ENCODE measurements at regions not wholly inside any gene's neighbourhood (a gene's known extent, or its start where the extent isn't known, plus 50 kb on each side); places are given as distances from the start of the nearest gene placed in this dataset.
"Not testable (repeated sequence)": the region's sequence is repeated elsewhere in the genome, so short reads cannot be mapped to it uniquely, and the experiment has no call there.

DNA sequence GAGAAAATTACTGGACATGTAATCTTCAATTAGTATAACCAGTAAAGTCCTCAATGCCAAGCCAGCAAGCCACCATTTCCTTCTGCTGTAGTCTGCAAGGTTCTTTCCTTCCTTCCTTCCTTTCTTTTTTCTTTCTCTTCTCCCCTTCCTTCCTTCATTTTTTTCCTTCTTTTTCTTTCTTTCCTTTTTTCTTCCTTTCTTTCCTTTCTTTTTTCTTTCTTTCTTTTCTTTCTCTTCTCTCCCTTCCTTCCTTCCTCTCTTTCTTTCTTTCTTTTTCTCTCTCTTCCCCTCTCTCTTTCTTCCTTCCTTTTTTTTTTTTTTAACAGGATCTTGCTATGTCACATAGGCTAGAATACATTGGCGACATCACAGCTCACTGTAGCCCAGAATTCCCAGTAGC, 369.8 kb downstream of the SEMA3D start:
- DNase-seq = no peak

- no peak for DNase-seq
Measured at GRCh38 chr7:84813376-84813775, 373.5 kb downstream of the SEMA3D start.

DNA sequence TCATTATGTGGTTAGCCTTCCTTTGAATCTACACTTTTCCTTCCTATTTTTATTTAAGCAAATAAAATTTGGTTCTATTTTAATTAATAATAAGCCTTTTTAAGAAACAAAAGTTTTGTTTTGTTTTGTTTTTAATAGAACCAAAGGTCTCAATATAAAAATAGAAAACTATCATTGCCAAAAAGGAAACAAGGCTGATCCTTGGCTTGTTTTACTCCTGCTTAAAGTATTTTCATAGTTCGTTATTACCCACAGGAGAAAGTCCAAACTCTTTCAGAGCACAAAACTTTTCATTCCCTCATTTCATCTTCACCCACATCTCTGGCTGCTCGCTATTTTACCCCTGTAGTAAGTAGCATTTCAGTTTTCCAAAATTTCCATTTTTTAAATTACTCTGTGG, 374.8 kb downstream of the SEMA3D start:
- no peak for DNase-seq

DNA sequence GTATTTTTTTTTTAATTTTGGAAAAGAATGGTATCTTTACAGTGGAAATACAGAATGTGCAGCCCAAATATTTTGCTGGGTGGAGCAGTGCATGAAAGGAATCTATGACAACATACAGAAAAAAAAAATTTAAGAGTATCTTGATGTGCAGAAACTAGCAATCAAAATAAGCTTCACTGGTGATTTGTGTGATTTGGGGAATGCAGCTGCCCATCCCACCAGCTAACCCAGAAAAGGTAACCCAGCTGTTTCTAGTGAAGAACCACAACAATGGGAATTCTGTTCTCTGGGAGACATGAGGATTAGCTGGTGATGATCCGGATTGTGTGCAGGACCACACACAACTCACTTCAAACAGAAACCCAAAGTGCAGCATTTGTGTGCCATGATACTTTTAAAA, 375.5 kb downstream of the SEMA3D start:
- no peak for DNase-seq

GRCh38 chr7:84809877-84810276, 377.0 kb downstream of the SEMA3D start:
- DNase-seq = no peak

DNA sequence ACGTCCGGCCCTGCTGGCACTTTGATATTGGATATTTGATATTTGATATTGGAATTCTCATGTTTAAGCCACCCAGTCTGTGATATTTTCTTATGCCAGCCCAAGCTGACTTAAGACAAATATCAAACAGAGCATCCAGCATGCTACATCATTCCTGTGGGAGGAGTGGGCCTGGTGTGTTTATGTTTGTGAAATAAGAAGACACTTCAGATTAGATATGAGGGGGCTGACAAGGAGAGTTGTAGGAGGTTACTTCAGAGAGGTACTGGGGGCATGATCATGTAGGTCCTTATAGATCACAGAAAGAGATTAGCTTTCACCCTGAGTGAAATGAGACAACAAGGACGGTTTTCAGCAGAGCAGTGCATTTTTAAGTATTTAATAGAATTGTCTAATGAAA, 382.9 kb downstream of the SEMA3D start:
- DNase-seq = no peak

DNA sequence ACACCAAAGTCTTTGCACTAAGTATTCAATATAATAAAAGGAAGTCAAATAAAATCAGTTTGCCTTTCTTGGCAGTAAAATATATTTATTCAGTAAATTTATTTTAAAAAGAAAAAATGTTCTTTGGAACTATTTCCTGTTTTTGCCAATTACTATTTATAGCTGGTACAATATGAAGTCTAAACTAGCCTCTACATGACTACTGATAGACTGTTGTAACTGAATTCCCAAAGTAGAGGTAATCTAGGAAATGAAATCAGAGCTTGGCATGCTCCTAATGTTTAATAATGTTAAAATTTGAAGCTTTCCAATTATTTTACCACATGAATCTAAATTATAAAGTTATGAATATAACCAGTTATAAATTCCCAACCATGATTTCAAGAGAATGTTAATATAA, 385.5 kb downstream of the SEMA3D start:
- no peak for DNase-seq

GRCh38 chr7:84800846-84801245, 386.0 kb downstream of the SEMA3D start:
- DNase-seq = no peak

DNA sequence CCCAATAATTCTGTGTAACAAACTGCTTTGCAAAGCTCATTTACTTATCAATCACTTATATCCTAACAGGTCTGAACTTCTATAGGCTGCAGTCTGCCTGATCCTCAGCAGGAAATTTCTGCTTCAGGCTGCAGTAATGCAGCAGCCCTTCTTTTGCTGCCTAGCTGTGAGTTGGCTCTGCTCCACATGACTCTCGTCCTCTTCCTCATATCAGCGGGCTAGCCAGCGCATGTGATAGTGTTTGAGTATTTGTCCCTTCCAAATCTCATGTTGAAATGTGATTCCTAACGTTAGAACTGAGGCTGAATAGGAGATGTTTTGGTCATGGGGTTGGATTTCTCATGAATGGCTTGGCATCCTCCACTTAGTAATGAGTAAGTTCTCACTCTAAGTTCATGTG, 387.8 kb downstream of the SEMA3D start:
- DNase-seq = no peak

GRCh38 chr7:84792231-84792893, 394.5 kb downstream of the SEMA3D start:
- DNase-seq = no peak

DNA sequence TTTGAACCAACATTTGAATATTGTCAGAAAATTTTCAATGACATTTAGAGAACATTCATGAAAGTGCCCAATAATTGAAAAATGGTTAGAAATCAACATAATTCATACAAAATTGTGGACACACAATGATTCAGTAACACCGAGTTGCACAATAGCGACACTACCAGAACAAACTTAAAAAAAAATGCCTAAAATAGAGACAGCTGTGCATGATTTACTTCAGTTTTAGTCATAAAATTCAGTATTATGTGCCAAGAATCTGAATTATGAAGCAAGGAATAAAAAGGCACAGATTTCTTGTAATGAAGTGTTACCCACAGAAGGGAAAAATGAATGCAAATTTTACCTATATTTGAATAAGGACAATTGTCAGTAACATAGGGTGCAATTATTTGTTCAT, 396.0 kb downstream of the SEMA3D start:
- DNase-seq = no peak

GRCh38 chr7:84786073-84786472, 400.8 kb downstream of the SEMA3D start:
- peak; percentile 83 for DNase-seq

DNA sequence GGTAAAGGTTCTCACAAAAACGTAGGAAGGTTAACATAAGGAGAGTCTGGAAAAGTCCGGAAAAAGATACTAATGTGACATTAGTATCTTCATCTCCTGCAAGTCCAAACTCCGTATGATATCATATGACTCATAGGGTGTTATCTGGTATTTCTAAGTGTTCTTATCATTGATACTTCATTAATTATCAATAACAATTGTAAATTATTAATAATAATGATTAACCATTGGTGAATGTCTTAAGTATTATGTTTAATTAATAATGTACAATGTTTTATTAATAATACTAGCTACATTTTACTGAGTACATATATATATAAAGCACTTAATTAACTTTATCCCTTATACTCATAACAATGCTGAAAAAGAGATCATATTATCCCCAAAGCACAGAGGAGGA, 402.4 kb downstream of the SEMA3D start:
- no peak for DNase-seq

DNA sequence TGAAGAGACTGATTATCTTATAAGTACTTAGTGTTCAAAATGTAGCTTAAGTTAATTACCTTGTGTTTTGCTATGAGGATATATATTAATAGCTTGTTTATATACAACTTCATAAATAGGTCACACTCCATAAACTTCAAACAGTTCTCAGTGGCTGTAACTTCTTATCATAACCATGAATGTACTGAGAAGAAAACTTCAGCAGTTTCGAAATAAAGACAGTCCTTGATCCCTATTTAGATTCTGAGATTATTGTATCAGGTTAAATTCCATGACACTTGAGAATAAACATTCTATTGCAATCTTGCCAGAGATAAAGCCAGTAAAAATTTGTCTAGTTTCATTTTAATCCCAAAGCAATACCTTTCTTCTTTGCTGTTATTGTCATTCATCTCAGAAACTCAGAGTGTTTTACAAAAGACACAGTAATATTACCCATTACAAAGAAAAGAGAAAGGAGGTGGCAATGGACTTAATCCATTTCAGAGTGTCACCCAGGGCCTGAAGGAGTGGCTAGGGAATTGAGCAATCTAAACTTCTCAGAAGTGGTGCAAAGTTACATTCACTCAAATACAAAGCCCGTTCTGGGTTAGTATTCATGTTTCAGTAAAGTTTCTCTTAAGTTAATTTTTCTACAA, 403.6 kb downstream of the SEMA3D start:
- no peak for DNase-seq

- DNase-seq = no peak
Measured at GRCh38 chr7:84781838-84782237, 405.0 kb downstream of the SEMA3D start.

GRCh38 chr7:84780158-84781124, 406.4 kb downstream of the SEMA3D start:
- DNase-seq = no peak

DNA sequence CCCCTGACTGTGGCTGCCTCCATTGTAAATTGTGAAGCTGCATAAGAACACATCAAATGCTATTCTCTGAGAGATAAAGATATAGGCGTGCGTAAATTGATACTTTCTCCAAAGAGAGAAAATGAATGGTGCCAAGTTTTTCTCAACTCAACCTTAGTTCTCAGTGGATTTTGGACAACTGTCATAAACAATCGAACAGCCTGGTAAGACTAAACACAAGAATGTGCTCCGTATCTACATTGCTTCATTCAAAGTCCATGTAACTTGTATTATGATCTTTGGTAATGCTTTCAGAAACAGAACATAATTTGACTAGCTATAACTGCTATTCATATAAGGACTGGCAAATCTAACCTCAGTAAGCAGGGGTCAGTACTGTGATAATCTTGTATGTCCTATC, 429.1 kb downstream of the SEMA3D start:
- no peak for DNase-seq

- DNase-seq = peak; percentile 92
Measured at GRCh38 chr7:84746353-84746752, 440.5 kb downstream of the SEMA3D start.

DNA sequence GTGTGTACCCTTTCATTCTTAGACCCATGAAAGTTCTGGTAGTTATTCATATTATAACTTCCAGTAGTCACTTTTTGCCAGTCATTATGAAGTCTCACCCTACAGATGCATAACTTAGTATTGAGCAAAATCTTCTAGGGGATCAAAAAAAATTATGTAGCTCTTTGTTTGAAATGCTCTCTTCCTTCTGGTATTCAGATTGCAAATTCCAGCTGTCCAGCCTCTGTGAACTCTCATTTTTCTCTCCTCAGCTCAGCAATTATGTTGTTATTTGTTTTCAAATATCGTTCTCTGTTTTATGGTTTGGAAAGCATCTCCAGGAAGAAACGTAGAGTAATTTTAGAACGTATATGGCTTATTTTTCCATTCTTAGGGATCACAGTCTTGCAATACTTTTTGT, 442.5 kb downstream of the SEMA3D start:
- DNase-seq = no peak

GRCh38 chr7:84738583-84739150, 448.2 kb downstream of the SEMA3D start:
- DNase-seq = no peak

DNA sequence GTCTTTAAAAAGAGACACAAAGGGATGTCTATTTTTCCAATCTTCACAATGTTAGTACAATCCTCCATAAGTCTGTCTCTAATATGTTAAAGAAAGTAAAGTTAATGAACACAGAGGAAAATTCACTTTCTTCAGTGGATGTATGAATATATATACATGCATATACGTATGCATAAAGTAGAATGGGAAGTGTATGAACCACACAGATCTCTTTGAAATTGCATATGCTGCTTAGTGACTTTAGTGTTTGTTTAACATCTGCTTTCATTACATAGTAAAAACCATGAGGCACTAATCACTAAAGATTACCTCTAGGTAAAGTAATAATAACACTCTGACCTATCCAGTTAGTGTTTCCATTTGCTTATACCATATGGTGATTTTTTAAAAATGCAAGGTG, 451.2 kb downstream of the SEMA3D start:
- DNase-seq = peak; percentile 34

DNA sequence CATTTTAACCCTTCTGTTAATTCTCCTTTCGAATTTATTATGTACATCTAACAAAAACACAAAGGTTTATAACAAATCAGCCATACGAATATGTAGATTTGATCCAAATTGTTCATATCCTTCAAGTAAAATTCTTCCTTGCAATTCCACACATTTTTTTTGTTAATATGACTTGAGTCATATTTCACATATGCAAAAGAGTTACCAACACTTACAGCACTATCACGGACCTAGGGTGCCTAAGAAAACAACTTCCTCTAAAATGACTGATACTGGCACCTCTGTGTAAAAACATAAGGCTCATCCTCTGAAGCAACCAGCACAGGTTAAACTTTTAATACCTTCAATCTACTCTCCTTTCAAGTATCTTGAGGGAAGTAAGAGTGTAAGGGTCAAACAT, 451.8 kb downstream of the SEMA3D start:
- DNase-seq = no peak

- DNase-seq = not testable (repeated sequence)
Measured at GRCh38 chr7:84733976-84734375, 452.9 kb downstream of the SEMA3D start.

All from NCI-H2171 (cell line).